DOHH2 (cell line): ENCODE measurements at regions not wholly inside any gene's neighbourhood (a gene's known extent, or its start where the extent isn't known, plus 50 kb on each side); places are given as distances from the start of the nearest gene placed in this dataset.

Experiments used
- CTCF ChIP-seq: fragments of 200-600 bp; sonication (generic); IDR thresholded peaks from one replicate; pipeline ENCODE4 v1.5.1; 2014; ENCODE audit warnings: antibody characterized with exemption, mild to moderate bottlenecking, low read depth, low read length; ENCODE audit not compliant: poor library complexity, severe bottlenecking
- EZH2phosphoT487 ChIP-seq: fragments of 200-600 bp; sonication (generic); IDR thresholded peaks from 2 replicates; pipeline ENCODE4 v1.6.1; 2017; ENCODE audit warnings: borderline replicate concordance, mild to moderate bottlenecking, antibody characterized with exemption, low read length, moderate library complexity, mixed read lengths

- TF ChIP-seq CTCF = no peak
- TF ChIP-seq EZH2phosphoT487 = no peak
These were observed 341.4 kb downstream of the RAB28 start for GRCh38 chr4:13142726-13143125.
